Brain microvascular endothelial cell (primary cell): ENCODE measurements at regions not wholly inside any gene's neighbourhood (a gene's known extent, or its start where the extent isn't known, plus 50 kb on each side); places are given as distances from the start of the nearest gene placed in this dataset.

Source experiments
- DNase-seq: peaks from one replicate; pipeline ENCODE4 v3.0.0-alpha.2; 2020
- H3K27ac ChIP-seq: fragments of 250-450 bp; sonication (Bioruptor Pico); 2 replicates; pipeline ENCODE4 v1.5.1; 2020; ENCODE audit warnings: mild to moderate bottlenecking, moderate library complexity
- H3K27me3 ChIP-seq: fragments of 250-450 bp; sonication (Bioruptor Pico); replicated peaks from 2 replicates; pipeline ENCODE4 v1.5.1; 2020; ENCODE audit warnings: mild to moderate bottlenecking
- H3K36me3 ChIP-seq: fragments of 250-450 bp; sonication (Bioruptor Pico); replicated peaks from 2 replicates; pipeline ENCODE4 v1.5.1; 2020; ENCODE audit warnings: mild to moderate bottlenecking
- H3K4me3 ChIP-seq: 2 replicates; pipeline ENCODE4 v1.5.1; 2011; ENCODE audit warnings: low read depth, mild to moderate bottlenecking, control low read depth, low read length, moderate library complexity
- in situ Hi-C: cut with HindIII; loops from 2 replicates; pipeline ENCODE4 v1.10.0; 2017; ENCODE audit warnings: low sequenced_read_pairs, low pct_ligation_motif_present
- TF ChIP-seq, protein P1 (sequence below): IDR thresholded peaks from 2 replicates; pipeline ENCODE4 v1.5.1; 2011; ENCODE audit warnings: low read depth, mild to moderate bottlenecking, moderate library complexity, low read length, control low read depth, inconsistent platforms; ENCODE audit errors: missing control alignments

DNA sequence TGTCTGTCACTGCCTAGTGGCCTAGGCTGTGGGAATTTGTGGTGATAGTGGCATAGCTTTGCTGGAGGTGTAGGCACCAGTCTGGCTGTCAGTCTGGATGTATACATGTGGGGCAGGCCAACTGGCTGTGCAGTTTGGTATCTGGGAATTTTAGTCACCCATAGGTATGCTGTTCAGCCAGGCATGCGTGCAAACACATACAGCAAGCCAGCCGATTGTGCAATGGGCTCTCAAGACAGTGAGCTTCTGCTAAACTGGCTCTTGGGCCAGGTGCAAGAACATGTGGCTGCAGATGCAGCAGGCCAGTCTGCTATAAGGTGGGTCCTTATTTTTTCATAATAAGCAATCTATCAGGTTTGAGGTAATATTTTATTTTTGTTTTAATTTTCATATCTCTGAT, 87.1 kb upstream of the PLSCR5 start:
- Histone ChIP-seq H3K36me3 (no peaks in the 10 kb centered on the region), H3K27ac (no peak overlapping the region), H3K27me3 (no peaks in the 10 kb centered on the region), H3K4me3 (no peak overlapping the region)
- TF ChIP-seq, protein P1, sequence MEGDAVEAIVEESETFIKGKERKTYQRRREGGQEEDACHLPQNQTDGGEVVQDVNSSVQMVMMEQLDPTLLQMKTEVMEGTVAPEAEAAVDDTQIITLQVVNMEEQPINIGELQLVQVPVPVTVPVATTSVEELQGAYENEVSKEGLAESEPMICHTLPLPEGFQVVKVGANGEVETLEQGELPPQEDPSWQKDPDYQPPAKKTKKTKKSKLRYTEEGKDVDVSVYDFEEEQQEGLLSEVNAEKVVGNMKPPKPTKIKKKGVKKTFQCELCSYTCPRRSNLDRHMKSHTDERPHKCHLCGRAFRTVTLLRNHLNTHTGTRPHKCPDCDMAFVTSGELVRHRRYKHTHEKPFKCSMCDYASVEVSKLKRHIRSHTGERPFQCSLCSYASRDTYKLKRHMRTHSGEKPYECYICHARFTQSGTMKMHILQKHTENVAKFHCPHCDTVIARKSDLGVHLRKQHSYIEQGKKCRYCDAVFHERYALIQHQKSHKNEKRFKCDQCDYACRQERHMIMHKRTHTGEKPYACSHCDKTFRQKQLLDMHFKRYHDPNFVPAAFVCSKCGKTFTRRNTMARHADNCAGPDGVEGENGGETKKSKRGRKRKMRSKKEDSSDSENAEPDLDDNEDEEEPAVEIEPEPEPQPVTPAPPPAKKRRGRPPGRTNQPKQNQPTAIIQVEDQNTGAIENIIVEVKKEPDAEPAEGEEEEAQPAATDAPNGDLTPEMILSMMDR, result no peak
- in situ Hi-C loops, result no loop called here
- no peak for DNase-seq

DNA sequence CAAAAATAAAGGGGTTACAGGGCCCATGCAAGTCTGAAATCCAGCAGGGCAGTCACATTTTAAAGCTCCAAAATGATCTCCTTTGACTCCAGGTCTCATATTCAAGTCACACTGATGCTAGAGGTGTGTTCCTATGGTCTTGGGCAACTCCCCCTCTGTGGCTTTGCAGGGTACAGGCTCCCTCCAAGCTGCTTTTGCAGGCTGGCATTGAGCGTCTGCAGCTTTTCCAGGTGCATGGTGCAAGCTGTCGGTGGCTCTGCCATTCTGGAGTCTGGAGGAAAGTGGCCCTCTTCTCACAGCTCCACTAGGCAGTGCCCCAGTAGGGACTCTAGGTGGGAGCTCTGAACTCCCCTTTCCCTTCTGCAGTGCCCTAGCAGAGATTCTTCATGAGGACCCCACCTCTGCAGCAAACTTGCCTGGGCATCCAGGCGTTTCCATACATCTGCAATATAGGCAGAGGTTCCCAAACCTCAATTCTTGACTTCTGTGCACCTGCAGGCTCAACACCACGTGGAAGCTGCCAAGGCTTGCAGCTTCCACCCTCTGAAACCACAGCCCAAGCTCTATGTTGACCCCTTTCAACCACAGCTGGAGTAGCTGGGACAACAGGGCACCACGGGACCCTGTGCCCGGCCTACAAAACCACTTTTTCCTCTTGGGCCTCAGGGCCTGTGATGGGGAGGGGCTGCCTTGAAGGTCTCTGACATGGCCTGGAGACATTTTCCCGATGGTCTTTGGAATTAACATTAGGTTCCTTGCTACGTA, 80.1 kb upstream of the PLSCR5 start:
- H3K36me3 ChIP-seq, result no peaks in the 10 kb centered on the region
- DNase-seq, result no peak
- no peaks in the 10 kb centered on the region for H3K27me3 ChIP-seq
- H3K4me3 ChIP-seq, result no peak overlapping the region
- TF ChIP-seq, protein P1, result no peak
- in situ Hi-C loops, result no loop called here
- H3K27ac ChIP-seq, result no peak overlapping the region

DNA sequence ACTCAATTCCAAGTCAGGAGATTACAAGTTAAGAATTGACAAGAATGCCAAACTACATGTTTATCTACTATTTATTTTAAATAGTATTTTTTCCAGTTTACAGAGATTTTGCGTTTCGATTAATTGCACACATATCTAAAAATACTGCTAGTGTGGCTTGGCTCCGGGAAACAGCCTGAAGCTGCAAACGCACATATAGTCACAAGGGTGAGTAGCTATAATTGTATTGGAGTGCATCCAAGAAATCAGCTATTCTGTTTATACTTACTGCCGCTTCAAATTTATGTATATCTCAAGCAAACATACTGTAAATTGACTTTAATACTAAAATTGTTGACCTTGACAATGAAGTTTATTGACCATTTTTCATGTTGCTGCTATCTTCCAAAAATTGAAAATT, 77.0 kb upstream of the PLSCR5 start:
- in situ Hi-C loops, result no loop called here
- DNase-seq, result peak; percentile 20
- H3K36me3 ChIP-seq, result no peaks in the 10 kb centered on the region
- no peak overlapping the region for H3K27ac ChIP-seq
- H3K4me3 ChIP-seq, result no peak overlapping the region
- no peaks in the 10 kb centered on the region for H3K27me3 ChIP-seq
- TF ChIP-seq, protein P1, result no peak

DNA sequence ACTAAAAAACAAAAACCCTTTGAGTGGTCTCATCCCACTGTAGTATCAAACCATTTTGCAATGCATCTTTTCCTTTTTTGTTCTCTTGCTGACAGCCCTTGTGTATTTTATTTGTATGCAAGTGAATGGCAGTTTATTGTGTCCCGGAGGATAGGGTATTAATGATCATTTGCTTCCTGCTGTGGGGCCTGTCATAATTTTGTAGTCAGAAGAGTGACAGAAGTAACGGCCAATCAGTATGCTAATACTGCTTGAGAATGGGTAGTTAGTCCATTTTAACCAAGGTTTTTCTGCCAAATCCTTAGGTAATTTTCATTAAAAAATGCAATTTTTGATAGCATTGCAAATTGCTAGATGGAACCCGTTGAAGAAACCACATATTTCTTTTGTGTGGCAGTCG, 75.5 kb upstream of the PLSCR5 start:
- H3K27ac ChIP-seq, result no peak overlapping the region
- TF ChIP-seq, protein P1, result no peak
- H3K36me3 ChIP-seq, result no peaks in the 10 kb centered on the region
- in situ Hi-C loops, result no loop called here
- no peak overlapping the region for H3K4me3 ChIP-seq
- H3K27me3 ChIP-seq, result no peaks in the 10 kb centered on the region
- no peak for DNase-seq

DNA sequence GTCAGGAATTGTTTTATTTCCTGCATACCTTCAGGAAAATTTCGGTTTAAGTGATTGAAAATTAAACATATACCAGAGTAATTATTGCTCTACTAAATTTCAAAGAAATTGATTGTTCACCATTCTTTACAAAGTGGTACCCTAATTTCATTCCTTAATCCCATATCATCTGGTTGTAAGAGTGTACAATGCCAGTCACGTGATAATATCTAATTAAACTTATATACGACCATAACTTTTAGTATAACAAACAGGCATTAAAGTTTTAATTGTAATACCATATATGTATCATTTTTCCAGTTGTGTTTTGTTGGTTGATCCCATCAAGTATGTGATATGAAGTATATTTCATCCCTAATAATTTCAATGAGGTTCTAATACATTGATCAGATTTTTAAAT, 74.8 kb upstream of the PLSCR5 start:
- H3K27ac ChIP-seq, result no peak overlapping the region
- in situ Hi-C loops, result no loop called here
- TF ChIP-seq, protein P1, result no peak
- H3K27me3 ChIP-seq, result no peaks in the 10 kb centered on the region
- no peaks in the 10 kb centered on the region for H3K36me3 ChIP-seq
- no peak for DNase-seq
- H3K4me3 ChIP-seq, result no peak overlapping the region

DNA sequence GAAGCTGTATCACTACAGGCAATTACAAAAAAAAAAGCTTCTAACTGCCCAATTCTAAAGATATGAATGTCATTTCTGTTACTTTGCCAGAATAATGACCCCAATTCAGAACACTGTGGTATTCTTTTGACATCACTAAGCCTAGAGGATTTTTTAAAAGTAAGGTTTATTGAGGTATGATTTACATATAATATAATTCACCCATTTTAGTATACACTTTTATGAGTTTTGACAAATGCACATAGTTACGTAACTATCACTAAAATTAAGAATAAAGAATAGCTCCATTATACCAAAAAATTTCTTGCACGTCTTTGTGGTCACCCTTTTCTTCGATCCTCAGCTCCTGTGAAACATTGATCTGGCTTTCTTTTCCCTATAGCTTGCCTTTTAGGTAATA, 74.0 kb upstream of the PLSCR5 start:
- no peak for DNase-seq
- H3K27ac ChIP-seq, result no peak overlapping the region
- in situ Hi-C loops, result no loop called here
- H3K36me3 ChIP-seq, result no peaks in the 10 kb centered on the region
- no peaks in the 10 kb centered on the region for H3K27me3 ChIP-seq
- TF ChIP-seq, protein P1, result no peak
- H3K4me3 ChIP-seq, result no peak overlapping the region
